NCI-H1105 (cell line): ENCODE measurements at regions not wholly inside any gene's neighbourhood (a gene's known extent, or its start where the extent isn't known, plus 50 kb on each side); places are given as distances from the start of the nearest gene placed in this dataset.

ENCODE experiments used
- DNase-seq: peaks from one replicate; lab custom pipeline; 2025; lab: John Stamatoyannopoulos, UW

GRCh38 chrX:113743069-113743468, 840.8 kb upstream of the HTR2C start:
- no peak for DNase-seq

DNA sequence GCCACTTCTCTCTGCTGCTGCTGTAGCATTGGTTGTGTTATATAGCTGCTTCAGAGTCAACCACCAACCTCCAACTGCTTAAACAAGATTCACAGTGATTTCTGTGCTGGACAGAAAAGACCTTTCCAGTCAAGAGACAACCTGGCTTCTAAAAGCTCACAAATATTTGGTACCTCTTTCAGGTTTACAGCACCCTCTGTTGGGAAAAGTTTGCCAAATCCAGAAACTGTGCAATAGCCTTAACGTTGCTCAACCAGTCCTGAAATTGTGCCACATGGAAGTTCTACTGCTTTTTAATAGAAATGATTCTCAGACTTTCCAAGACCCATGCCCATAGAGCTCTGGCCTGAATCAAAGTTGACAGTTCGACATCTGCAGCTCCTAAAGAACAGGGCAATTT, 842.1 kb upstream of the HTR2C start:
- no peak for DNase-seq

GRCh38 chrX:113728937-113729336, 854.9 kb upstream of the HTR2C start:
- no peak for DNase-seq

DNA sequence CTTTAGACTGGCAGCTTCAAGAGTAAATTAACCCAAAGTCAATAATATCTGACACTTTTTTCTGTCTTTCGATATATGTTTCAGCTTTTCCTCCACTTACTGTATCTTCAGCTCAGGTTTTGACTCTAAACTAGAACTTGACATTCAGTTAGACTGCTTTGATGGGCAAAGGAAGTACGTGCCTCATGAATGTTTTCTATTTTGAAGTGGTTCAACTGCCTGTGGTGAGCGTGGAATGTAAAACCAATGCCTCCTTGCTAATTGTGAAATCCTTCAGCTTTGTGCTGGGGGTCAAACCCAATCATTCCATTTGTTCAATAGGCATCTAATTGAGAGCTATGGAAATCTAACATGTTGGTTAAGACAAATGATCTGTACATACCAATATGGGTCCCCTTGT, 857.0 kb upstream of the HTR2C start:
- no peak for DNase-seq

GRCh38 chrX:113726466-113726865, 857.4 kb upstream of the HTR2C start:
- no peak for DNase-seq

DNA sequence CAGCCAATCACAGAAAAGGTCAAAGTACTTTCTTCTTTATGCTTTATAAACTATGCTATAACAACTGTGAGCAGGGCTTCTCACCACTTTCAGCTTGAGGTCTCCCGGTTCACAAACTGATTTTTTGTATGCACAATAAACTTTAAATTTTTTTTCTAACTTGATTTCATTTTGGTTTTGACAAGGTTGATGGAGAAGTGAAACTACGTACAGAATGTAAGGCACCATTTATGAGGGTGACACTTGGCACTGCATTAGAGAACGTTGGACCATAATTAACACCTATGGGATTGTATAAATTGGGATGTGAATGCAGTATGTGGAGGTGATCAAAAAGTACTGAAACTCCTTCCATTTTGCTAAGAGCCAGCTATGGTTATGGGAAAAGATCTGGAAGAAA, 857.9 kb upstream of the HTR2C start:
- DNase-seq: no peak

DNA sequence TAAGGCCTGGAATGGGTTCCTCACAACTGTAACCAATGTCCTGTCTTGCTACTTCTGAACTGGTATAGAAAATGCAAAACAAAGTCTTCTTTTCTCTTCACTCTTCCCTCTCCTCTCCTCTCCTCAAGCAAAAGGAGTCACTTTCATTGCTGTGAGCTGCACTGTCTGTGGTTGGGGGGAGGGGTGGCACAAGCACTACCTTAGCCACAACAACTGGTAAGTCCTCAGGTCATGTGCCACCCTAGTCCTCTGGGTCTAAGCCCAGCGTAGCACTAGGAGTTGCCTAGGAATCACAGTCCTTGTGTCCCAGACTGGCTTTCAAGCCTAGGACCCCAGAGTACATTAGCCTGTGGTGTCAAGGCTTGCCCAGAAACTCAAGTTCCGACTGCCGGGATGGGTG, 859.3 kb upstream of the AMOT start:
- DNase-seq: no peak

- DNase-seq: no peak
Measured at GRCh38 chrX:113675278-113675677, 834.6 kb upstream of the AMOT start.

- DNase-seq: no peak
Measured at GRCh38 chrX:113651306-113651705, 810.7 kb upstream of the AMOT start.

- no peak for DNase-seq
Measured at GRCh38 chrX:113644426-113644825, 803.8 kb upstream of the AMOT start.

DNA sequence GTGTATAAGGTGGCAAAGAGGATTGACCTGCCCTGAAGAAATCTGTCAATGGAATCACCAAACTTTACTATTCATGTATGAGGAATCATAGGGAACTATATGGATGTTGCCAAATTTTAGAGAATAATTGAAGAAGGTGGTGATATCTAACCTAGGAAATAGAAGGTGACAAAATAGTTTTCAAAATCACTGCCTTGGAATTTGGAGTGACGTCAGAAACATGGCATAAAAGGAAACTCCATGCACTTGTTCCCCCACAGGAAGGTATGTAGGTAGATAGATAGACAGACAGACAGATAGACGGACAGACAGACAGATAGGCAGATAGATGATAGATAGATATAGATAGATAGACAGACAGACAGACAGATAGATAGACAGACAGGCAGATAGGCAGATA, 793.9 kb upstream of the AMOT start:
- DNase-seq: no peak

DNA sequence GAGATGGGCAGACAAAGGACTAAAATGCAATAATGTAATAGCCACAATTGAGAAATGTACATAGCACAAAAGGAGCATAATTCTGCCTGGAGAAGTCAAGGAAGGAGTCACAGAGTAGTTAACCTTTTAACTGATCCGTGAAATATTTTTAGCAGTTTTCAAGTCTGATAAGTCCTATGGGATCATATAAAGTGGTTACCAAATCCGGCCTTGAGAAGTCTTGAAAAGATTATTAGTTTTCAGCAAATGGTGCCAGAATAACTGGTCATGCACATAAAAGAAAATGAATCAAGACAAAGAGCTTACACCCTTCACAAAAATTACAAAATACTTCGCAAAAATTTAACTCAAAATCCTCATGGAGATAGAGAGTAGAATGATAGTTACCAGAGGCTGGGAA, 788.7 kb upstream of the AMOT start:
- no peak for DNase-seq

GRCh38 chrX:113594123-113594841, 753.7 kb upstream of the AMOT start:
- no peak for DNase-seq

- DNase-seq: no peak
Measured at GRCh38 chrX:113586281-113586898, 745.8 kb upstream of the AMOT start.

GRCh38 chrX:113580486-113580885, 739.9 kb upstream of the AMOT start:
- DNase-seq: no peak

GRCh38 chrX:113558576-113558975, 717.9 kb upstream of the AMOT start:
- no peak for DNase-seq

GRCh38 chrX:113551919-113552318, 711.3 kb upstream of the AMOT start:
- DNase-seq: no peak

GRCh38 chrX:113548308-113549015, 707.8 kb upstream of the AMOT start:
- no peak for DNase-seq

DNA sequence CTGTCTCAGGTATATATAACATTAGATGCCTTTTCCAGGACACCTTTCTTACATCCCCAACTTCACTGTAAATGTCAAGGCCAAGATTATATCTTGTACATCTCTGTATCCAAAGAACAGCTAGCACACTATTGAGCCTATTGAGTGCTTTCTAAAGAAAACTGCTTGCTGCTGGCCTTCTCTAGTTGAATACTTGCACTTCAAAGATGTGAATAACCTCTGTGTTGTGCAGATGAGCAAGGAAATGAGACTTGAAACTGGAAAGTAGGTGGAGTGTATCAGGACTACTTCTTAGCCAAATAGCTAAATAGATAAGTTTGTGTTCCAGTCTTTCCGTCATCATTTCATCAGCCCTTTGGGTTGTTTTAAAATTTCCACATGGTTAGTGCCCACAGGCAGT, 704.4 kb upstream of the AMOT start:
- no peak for DNase-seq

GRCh38 chrX:113539599-113540356, 699.1 kb upstream of the AMOT start:
- DNase-seq: no peak

- DNase-seq: no peak
Measured at GRCh38 chrX:113529426-113530013, 688.9 kb upstream of the AMOT start.

GRCh38 chrX:113522814-113523213, 682.2 kb upstream of the AMOT start:
- DNase-seq: no peak
